DMS 273 (cell line): ENCODE measurements at regions not wholly inside any gene's neighbourhood (a gene's known extent, or its start where the extent isn't known, plus 50 kb on each side); places are given as distances from the start of the nearest gene placed in this dataset.

Source experiments
- DNase-seq: peaks from one replicate; lab custom pipeline; 2025; ENCODE audit not compliant: unreplicated experiment; lab: John Stamatoyannopoulos, UW

- DNase-seq: no peak
Measured at GRCh38 chr3:154486949-154487348, 57.0 kb upstream of the GPR149 start.

GRCh38 chr3:154482507-154482906 lies 52.5 kb upstream of the GPR149 start:
- DNase-seq: no peak

GRCh38 chr3:154480033-154480432 lies 50.0 kb upstream of the GPR149 start:
- no peak for DNase-seq
